HT1080 (cell line): ENCODE measurements at regions not wholly inside any gene's neighbourhood (a gene's known extent, or its start where the extent isn't known, plus 50 kb on each side); places are given as distances from the start of the nearest gene placed in this dataset.

Experiments
- DNase-seq: peaks from one replicate; pipeline ENCODE4 v3.0.0-alpha.2; 2015; ENCODE audit warnings: low read depth

- no peak for DNase-seq
Observed at GRCh38 chr22:27644566-27644965, 157.0 kb downstream of the MN1 start.

GRCh38 chr22:27647540-27647939 lies 154.0 kb downstream of the MN1 start:
- DNase-seq, result no peak

DNA sequence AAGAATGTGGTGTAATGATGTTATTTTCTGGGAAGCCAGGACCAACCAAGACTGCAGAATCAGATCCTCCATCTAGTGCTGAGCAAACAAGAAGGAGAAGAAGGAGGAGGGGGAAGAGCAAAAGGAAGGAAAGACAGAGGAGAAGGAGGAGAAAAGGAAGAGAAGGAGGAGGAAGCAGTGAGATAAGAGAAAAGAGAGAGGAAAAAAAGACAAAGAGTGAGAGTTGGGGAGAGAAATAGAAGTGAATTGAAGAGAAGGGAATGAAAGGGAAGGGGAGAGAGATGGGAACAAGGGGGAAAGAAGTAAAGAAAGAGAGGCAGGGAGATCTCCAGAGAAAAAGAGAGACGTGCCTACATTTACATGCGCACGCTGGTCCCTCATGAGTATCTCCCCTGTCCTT lies 153.5 kb downstream of the MN1 start:
- DNase-seq, result no peak

- DNase-seq, result no peak
Observed at GRCh38 chr22:27648853-27649252, 152.7 kb downstream of the MN1 start.

DNA sequence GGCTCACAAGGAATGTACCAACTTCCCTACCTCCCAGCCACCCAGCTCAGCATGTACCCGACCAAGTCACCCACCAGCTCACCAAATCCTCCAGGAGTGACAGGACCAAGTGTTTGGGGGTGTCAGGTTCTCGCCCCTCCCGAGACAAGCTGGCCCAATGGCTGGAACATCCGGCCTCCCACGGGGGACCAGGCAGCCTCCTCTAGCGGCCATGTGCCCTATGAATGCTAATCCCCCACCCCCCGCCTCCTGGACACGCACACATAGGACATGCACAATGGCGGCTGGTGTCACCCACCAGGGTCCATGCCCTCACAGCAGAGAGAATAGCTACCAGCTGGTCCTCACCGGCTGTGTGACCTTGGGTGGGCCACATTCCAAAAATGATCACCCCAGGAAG lies 151.0 kb downstream of the MN1 start:
- DNase-seq, result no peak

GRCh38 chr22:27650985-27651384 lies 150.6 kb downstream of the MN1 start:
- no peak for DNase-seq

DNA sequence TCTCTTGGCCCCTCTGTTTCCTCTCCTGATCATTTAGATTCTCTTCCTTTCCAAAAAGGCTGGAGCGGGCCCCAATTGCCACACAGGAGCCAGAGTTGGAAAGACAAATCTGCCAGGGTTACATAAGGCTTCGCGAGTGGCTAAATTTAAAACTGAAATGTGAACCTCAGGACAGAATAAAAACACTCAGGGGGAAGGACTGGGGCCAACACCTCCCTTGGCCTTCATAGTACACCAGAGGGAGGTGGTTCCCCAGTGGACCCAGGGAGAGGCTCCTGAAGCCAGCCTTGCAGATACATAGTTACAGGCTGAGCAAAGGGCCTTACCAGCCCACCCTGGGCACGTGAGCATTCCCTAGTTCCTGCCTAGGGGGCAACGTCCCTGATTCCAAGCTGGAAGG lies 150.1 kb downstream of the MN1 start:
- DNase-seq, result no peak

- DNase-seq, result no peak
Observed at GRCh38 chr22:27654546-27655445, 146.8 kb downstream of the MN1 start.

DNA sequence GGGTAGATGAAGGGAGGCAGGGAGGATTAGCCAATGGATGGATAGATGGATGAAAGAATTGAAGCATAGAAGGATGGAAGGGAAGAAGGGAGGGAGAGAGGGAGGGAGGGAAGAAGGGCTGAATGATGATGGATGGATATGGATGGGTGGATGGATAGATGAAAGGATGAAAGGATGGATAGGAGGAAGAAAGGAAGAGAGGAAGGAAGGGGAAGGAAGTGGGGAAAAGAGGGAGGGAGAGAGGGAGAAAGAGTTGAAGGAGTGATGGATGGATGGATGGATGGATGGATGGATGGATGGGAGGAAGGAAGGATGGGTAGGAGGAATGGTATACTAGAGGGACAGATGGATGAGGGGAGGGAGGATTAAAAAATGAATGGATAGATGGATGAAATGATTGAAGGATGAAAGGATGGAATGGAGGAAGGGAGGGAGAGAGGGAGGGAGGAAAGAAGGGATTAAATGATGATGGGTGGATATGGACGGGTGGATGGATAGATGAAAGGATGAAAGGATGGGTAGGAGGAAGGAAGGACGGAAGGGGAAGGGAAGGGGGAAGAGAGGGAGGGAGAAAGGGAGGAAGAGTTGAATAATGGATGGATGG lies 145.9 kb downstream of the MN1 start:
- DNase-seq, result no peak

GRCh38 chr22:27656970-27657369 lies 144.6 kb downstream of the MN1 start:
- DNase-seq, result no peak

- no peak for DNase-seq
Observed at GRCh38 chr22:27660306-27660705, 141.2 kb downstream of the MN1 start.

GRCh38 chr22:27662359-27663301 lies 138.9 kb downstream of the MN1 start:
- DNase-seq, result no peak

GRCh38 chr22:27663812-27664211 lies 137.7 kb downstream of the MN1 start:
- DNase-seq, result peak; percentile 42

DNA sequence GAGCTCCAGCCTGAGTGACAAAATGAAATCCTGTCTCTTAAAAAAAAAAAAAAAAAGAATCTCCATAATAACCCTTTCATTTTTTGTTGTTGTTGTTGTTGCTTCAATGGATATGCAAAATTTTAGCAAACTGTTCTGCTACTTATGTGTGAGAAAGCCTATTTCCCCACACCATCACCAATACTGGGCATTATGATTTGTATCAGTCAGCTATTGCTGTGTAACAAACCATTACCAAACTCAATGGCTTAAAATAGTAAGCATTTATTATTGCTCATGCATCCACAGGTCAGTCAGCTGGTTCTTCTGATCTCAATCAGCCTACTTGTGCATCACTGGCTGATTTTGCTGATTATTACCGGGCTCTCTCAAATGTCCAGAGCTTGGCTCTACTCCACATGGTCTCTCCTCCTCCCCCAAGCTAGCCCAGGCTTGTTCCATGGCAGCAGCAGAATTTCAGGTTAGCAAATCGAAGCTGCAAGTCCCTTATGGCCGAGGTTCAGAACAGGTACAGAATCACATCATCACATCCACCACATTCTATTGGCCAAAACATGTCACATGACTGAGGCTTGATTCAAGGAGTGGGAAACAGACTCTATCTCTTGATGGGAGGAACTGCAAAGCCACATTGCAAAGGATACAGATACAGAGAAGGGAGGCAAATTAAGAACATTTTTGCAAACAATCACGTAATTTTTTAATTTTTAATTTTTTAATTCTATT lies 135.1 kb downstream of the MN1 start:
- DNase-seq, result no peak

DNA sequence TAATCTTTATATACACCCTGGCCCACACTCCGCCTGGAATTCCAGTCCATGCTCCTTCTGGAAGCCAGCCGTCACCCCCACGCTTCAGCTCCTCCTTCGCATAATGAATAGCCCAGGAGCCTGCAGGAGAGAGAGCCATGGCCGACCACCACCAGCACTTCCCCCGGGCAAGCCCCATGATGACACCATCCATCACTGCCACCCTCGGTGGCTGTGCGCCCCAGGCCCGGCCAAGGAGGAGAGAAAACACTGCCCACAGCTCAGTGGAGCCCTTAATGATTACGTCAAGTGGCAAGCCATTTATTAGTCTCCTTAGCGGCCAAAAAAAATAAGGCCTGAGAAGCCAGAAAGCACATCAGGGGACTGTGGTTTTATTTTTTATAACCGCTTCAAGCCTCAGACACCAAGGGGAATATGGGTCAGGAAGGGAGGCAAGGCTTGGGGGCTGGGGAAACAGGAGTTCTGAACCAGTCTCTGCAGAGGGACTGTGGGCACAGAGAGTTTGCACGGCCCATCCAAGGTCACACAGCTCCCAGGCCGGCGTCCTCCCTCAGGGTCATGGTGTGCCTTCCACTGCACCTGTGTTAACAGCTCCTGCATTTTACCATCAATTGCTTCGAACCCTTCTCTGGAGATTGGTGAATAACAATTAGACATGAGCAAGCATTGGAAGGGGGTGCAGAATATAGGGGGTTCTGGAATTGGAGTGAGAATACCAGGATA lies 134.3 kb downstream of the MN1 start:
- no peak for DNase-seq

DNA sequence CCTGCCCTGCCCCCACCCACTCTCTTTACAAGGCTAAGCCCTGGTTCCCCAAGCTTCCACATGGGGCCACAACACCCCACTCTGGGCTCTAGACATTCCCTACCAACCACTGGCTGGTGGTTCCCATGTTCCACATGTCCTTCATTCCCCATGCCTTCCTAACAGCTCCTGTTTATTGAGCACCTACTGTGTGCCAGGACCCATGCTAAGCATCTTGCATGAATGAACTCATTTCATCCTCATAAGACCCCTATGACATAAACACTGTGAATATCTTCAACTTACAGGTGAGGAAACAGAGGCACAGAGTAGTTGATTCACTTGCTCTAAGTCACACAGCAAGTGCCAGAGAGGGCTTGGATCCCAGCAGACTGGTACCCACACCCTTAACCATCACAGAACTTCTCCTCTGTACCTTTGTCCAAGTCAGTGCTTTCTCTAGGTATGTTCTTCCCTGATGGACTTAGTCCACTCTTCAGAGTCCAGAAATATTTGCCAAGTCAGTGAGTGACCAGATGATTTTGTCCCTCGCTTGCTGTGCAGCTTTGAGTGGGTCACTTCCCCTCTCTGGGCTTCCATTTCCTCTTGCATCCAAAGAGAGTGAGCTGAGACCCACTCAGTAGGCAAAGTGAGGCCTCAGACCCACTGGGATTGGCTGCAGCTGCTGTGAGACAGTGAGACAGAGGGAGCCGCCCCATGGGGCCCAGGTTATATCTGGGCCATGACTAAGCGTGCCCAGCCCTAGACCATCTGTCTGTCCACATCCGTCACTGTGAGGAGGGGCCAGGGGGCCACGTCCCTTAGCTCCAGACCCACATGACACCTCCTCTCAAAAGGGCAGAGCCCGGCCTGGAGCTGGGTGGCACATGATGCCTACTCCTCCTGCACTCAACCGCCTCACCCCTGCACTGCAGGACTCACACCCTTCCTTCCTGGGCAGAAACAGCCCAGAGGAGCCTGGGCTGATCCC lies 132.4 kb downstream of the MN1 start:
- peak; percentile 93 for DNase-seq

DNA sequence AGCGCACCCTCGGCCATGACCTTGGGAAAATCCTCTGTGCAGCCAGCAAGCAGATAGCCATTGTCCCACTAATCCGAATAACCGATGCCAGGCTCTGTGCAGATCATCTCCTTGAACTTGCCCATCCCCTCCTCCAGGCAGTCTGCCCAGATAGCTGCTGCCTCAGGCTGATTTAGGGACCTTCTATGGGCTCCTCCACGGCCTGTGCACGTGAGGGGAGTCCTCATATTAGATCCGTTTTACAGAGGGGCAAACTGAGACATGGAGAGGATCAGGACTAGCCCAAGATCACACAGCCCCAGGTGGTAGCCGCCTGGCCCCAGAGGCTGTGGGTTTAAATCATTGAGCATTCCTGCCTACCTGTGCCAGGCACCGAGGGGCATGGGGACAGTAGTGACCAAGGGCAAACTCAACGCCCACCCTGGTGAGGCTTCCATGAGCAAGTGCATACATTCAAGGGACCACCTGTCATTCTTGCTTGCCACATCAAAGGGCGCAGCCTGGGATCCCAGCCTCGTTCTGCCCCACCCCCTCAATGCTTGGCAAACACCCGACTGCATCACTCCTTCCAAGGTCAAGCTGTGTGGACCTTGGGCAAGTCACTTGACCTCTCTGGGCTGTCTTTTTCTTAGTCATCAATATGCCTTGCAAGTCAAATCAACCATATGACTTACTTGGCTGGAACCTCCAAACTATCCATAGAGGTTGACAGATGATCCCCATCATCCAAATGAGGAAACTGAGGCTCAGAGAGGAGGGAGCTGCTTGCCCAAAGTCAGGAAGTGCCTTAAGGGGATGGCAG lies 131.6 kb downstream of the MN1 start:
- peak; percentile 35 for DNase-seq

DNA sequence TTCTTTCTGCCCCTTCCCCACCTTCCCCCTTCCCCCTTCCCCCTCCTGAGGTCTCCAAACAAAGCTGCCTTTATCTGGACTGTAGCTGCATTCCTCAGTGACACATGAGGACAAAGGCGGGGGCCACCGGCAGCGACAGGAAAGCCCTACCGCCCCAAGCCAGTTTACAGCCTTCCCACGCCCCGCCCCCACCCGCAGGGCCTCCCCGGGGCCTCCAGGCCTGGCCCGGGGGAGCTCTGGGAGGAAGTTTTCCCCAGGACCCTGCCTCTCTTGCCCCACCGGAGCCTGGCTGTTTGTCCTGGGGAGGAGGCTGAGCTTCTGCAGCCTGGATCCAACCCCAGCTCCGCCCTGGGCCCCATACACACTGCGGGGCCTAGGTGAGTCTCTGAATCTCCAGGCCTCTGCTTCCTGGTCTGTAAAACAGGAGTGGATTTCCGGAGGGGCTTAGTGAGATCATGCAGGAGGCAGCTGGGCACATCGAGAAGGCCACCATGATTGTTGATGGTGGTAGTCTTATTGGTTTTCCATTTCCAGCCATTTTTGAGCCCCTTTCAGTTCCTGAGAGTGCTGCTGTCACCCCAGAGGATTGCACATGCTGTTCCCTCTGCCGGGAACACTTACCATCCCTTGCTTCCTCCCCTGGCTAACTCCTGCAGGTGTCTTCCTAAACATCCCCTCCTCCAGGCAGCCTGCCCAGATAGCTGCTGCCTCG lies 130.7 kb downstream of the MN1 start:
- peak; percentile 18 for DNase-seq
